Uterus (tissue), 2 donors: ENCODE measurements at regions not wholly inside any gene's neighbourhood (a gene's known extent, or its start where the extent isn't known, plus 50 kb on each side); places are given as distances from the start of the nearest gene placed in this dataset.

Source experiments
- POLR2A ChIP-seq, 2 donors: fragments of 450-650 bp; IDR thresholded peaks; one replicate each; pipeline ENCODE4 v1.6.1; 2016; ENCODE audit warnings: antibody characterized with exemption in 2 of 2, mild to moderate bottlenecking in 1 of 2, moderate library complexity in 1 of 2
- TF ChIP-seq, protein P1 (sequence below), 4 experiments: fragments of 200-600 bp in 2 of 4; fragments of 450-650 bp in 2 of 4; sonication (generic) in 2 of 4; IDR thresholded peaks; one replicate each; pipeline ENCODE4 v1.5.1; 2016 to 2019; ENCODE audit warnings: antibody characterized with exemption in 4 of 4, mild to moderate bottlenecking in 2 of 4, moderate library complexity in 1 of 4

DNA sequence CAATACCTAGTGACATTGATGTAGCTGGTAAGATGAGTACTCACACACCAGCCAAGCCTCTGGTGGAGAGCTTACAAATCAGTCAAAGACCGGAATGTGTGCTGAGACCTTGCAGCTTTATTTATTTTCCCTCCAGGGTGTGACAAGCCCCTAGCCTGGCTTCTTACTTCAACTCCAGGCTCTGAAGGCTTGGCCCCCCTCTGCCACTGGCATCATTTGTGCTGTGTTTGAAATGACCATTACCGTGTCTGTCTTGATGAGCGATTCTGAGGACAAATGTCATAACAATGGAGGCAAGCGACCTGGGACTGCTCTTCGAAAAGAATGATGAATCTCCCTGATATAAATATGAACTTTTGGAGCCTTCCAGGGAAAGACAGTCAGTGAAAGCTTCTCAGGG lies 749.9 kb upstream of the HS6ST1 start:
- TF ChIP-seq, protein P1, sequence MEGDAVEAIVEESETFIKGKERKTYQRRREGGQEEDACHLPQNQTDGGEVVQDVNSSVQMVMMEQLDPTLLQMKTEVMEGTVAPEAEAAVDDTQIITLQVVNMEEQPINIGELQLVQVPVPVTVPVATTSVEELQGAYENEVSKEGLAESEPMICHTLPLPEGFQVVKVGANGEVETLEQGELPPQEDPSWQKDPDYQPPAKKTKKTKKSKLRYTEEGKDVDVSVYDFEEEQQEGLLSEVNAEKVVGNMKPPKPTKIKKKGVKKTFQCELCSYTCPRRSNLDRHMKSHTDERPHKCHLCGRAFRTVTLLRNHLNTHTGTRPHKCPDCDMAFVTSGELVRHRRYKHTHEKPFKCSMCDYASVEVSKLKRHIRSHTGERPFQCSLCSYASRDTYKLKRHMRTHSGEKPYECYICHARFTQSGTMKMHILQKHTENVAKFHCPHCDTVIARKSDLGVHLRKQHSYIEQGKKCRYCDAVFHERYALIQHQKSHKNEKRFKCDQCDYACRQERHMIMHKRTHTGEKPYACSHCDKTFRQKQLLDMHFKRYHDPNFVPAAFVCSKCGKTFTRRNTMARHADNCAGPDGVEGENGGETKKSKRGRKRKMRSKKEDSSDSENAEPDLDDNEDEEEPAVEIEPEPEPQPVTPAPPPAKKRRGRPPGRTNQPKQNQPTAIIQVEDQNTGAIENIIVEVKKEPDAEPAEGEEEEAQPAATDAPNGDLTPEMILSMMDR (IDR thresholded peaks at IDR 0.05), result no peak
- TF ChIP-seq POLR2A (IDR thresholded peaks at IDR 0.05), result no peak
